SU-DHL-6 (cell line): ENCODE measurements at regions not wholly inside any gene's neighbourhood (a gene's known extent, or its start where the extent isn't known, plus 50 kb on each side); places are given as distances from the start of the nearest gene placed in this dataset.
"Not testable (repeated sequence)": the region's sequence is repeated elsewhere in the genome, so short reads cannot be mapped to it uniquely, and the experiment has no call there.

Experiments
- H2AFZ ChIP-seq: fragments of 200-600 bp; sonication (generic); 2 replicates; pipeline ENCODE4 v1.6.1; 2014; ENCODE audit warnings: low read depth, mild to moderate bottlenecking, moderate library complexity, mixed read lengths, antibody characterized with exemption, low read length; ENCODE audit not compliant: severe bottlenecking
- H3F3A ChIP-seq: fragments of 200-600 bp; shearing (Covaris generic); 2 replicates; pipeline ENCODE4 v1.6.0; 2016; ENCODE audit warnings: antibody characterized with exemption, mild to moderate bottlenecking; ENCODE audit not compliant: insufficient read depth
- H3K27ac ChIP-seq: fragments of 200-600 bp; sonication (generic); 2 replicates; pipeline ENCODE4 v1.5.1; 2016; ENCODE audit warnings: low read depth, mild to moderate bottlenecking, low read length, moderate library complexity, mixed read lengths
- H3K27me3 ChIP-seq: fragments of 200-600 bp; sonication (generic), shearing (Covaris generic); 2 replicates; pipeline ENCODE4 v1.6.0; 2014; ENCODE audit warnings: mild to moderate bottlenecking, low read length
- H3K36me3 ChIP-seq: fragments of 200-600 bp; sonication (generic); 2 replicates; pipeline ENCODE4 v1.6.1; 2014; ENCODE audit warnings: mild to moderate bottlenecking, low read length, mixed read lengths
- H3K4me2 ChIP-seq: fragments of 300-600, 200-600 bp; shearing (Covaris generic), sonication (generic); 2 replicates; pipeline ENCODE4 v1.6.0; 2014; ENCODE audit warnings: low read length, low read depth, mild to moderate bottlenecking; ENCODE audit not compliant: poor library complexity, severe bottlenecking
- H3K4me3 ChIP-seq: fragments of 200-600 bp; sonication (generic); 2 replicates; pipeline ENCODE4 v1.5.1; 2014; ENCODE audit warnings: antibody characterized with exemption, low read length, mild to moderate bottlenecking, mixed read lengths; ENCODE audit not compliant: insufficient read depth, poor library complexity, severe bottlenecking
- H3K79me2 ChIP-seq: fragments of 200-600 bp; sonication (generic); 2 replicates; pipeline ENCODE4 v1.6.1; 2014; ENCODE audit warnings: mild to moderate bottlenecking, low read length, moderate library complexity; ENCODE audit not compliant: insufficient read depth
- H3K9ac ChIP-seq: fragments of 200-600 bp; sonication (generic); 2 replicates; pipeline ENCODE4 v1.7.0; 2014; ENCODE audit warnings: mild to moderate bottlenecking, low read length
- H3K9me2 ChIP-seq: fragments of 200-600 bp; sonication (generic); replicated peaks from 2 replicates; pipeline ENCODE4 v1.6.1; 2014; ENCODE audit warnings: low read length; ENCODE audit not compliant: insufficient read depth
- H3K9me3 ChIP-seq: fragments of 200-600 bp; sonication (generic); 2 replicates; pipeline ENCODE4 v1.6.1; 2014; ENCODE audit warnings: low read length, mixed read lengths; ENCODE audit not compliant: insufficient read depth
- H4K20me1 ChIP-seq: fragments of 200-600 bp; sonication (generic); 2 replicates; pipeline ENCODE4 v1.6.1; 2014; ENCODE audit warnings: low read depth, mild to moderate bottlenecking, antibody characterized with exemption, low read length, moderate library complexity, mixed read lengths
- CTCF ChIP-seq: fragments of 200-600 bp; sonication (generic); IDR thresholded peaks from one replicate; pipeline ENCODE4 v1.5.1; 2017; ENCODE audit warnings: antibody characterized with exemption, mild to moderate bottlenecking, low read length, moderate library complexity; ENCODE audit not compliant: insufficient read depth, poor library complexity, severe bottlenecking
- EZH2phosphoT487 ChIP-seq: fragments of 200-600 bp; sonication (generic), shearing (Covaris generic); conservative IDR thresholded peaks from 2 replicates; pipeline ENCODE4 v1.6.1; 2018; ENCODE audit warnings: mild to moderate bottlenecking, antibody characterized with exemption, low read length, moderate library complexity, mixed read lengths

GRCh38 chr18:76602191-76602590 lies 107.1 kb upstream of the ZNF516 start:
- H2AFZ ChIP-seq = no peak overlapping the region
- H3K4me3 ChIP-seq = no peak overlapping the region
- no peak overlapping the region for H3K27ac ChIP-seq
- no peak overlapping the region for H3K9ac ChIP-seq
- H3K4me2 ChIP-seq = no peak overlapping the region
- no peaks in the 10 kb centered on the region for H3K9me3 ChIP-seq
- TF ChIP-seq EZH2phosphoT487 (no peak), CTCF (no peak)
- no peaks in the 10 kb centered on the region for H3K36me3 ChIP-seq
- no peaks in the 10 kb centered on the region for H3K79me2 ChIP-seq
- no peaks in the 10 kb centered on the region for H4K20me1 ChIP-seq
- H3K9me2 ChIP-seq = no peaks in the 10 kb centered on the region
- H3K27me3 ChIP-seq = no peaks in the 10 kb centered on the region
- no peaks in the 10 kb centered on the region for H3F3A ChIP-seq

GRCh38 chr18:76600076-76600475 lies 105.0 kb upstream of the ZNF516 start:
- not testable (repeated sequence) for H3K27ac ChIP-seq, H4K20me1 ChIP-seq, H3K27me3 ChIP-seq, H3F3A ChIP-seq, H3K79me2 ChIP-seq, H2AFZ ChIP-seq, H3K9me3 ChIP-seq, H3K9me2 ChIP-seq, H3K4me2 ChIP-seq, H3K36me3 ChIP-seq, H3K9ac ChIP-seq, H3K4me3 ChIP-seq

DNA sequence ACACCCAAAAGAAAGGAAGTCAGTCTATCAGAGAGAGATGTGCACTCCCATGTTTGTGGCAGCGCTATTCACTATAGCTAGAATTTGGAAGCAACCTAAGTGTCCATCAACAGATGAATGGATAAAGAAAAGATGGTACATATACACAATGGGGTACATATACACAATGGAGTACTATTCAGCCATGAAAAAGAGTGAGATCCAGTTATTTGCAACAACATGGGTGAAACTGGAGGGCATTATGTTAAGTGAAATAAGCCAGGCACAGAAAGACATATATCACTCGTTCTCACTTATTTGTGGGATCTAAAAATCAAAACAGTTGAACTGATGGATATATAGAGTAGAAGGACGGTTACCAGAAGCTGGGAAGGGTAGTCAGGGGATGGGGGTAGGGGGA lies 99.9 kb upstream of the ZNF516 start:
- no peak overlapping the region for H3K9ac ChIP-seq
- no peaks in the 10 kb centered on the region for H4K20me1 ChIP-seq
- TF ChIP-seq CTCF (no peak), EZH2phosphoT487 (no peak)

GRCh38 chr18:76593843-76594242 lies 98.8 kb upstream of the ZNF516 start:
- no peaks in the 10 kb centered on the region for H3K36me3 ChIP-seq
- H2AFZ ChIP-seq = no peak overlapping the region
- no peaks in the 10 kb centered on the region for H4K20me1 ChIP-seq
- no peaks in the 10 kb centered on the region for H3K27me3 ChIP-seq
- no peak overlapping the region for H3K9ac ChIP-seq
- H3F3A ChIP-seq = no peaks in the 10 kb centered on the region
- H3K9me3 ChIP-seq = no peaks in the 10 kb centered on the region
- H3K79me2 ChIP-seq = no peaks in the 10 kb centered on the region
- H3K27ac ChIP-seq = no peak overlapping the region
- H3K9me2 ChIP-seq = no peaks in the 10 kb centered on the region
- no peak for TF ChIP-seq CTCF
- TF ChIP-seq EZH2phosphoT487 = no peak
- H3K4me3 ChIP-seq = no peak overlapping the region
- no peak overlapping the region for H3K4me2 ChIP-seq

More for the DNA sequence above, 99.9 kb upstream of the ZNF516 start:
- no peaks in the 10 kb centered on the region for H3K27me3 ChIP-seq
- no peaks in the 10 kb centered on the region for H3K36me3 ChIP-seq
- no peak overlapping the region for H3K4me3 ChIP-seq
- H2AFZ ChIP-seq = no peak overlapping the region
- H3K4me2 ChIP-seq = no peak overlapping the region
- no peaks in the 10 kb centered on the region for H3F3A ChIP-seq
- no peaks in the 10 kb centered on the region for H3K9me3 ChIP-seq
- no peaks in the 10 kb centered on the region for H3K9me2 ChIP-seq
- H3K27ac ChIP-seq = no peak overlapping the region
- H3K79me2 ChIP-seq = no peaks in the 10 kb centered on the region
